ENCODE measurements at regions not wholly inside any gene's neighbourhood (a gene's known extent, or its start where the extent isn't known, plus 50 kb on each side); places are given as distances from the start of the nearest gene placed in this dataset.
"Not testable (repeated sequence)": the region's sequence is repeated elsewhere in the genome, so short reads cannot be mapped to it uniquely, and the experiment has no call there.

DNA sequence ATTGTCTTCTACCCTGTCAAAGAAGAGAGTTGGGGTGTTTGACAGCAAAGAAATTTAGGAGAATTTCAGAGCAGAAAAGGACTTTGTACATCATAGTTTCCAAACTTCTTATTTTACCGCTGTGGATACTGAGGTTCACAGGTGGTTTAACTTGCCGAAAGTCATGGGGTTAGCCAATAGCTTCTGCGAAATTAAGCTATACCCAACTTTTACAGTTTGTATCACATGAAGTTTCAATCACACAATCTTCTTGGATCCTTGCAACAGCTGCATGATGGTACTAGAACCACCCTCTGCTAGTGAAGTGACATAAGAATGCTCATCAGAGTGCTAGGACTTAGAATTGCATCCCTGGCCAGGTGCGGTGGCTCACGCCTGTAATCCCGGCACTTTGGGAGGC, 345.5 kb downstream of the CD83 start:
- CTCF ChIA-PET = interaction anchor here (0.7 kb wide), 1 partner anchor 84 kb away, joined by 4 read pairs; no protein-coding TSS in a partner anchor

DNA sequence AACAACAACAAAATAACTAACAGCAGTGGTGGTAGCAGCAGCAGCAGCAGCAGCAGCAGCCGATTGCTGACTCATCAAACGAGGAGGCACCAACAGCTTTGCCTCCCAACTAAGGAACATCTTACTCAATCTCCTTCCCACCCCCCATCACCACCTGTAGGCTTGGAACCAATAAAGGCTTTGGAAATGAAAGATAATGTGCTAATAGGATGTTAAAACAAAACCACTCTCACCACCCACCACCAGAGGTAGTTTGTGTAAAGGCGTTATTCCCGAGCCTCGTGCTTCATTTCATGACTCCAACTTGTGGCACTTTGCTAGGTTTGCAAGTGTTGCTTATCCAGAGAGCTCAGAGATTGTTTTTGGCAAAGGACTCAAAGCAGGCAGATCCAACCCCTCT, 346.5 kb downstream of the CD83 start:
- ChIA-PET POLR2A (no interaction called here), CTCF (no interaction called here)

More for the DNA sequence above, 345.5 kb downstream of the CD83 start:
- POLR2A ChIA-PET = no interaction called here

DNA sequence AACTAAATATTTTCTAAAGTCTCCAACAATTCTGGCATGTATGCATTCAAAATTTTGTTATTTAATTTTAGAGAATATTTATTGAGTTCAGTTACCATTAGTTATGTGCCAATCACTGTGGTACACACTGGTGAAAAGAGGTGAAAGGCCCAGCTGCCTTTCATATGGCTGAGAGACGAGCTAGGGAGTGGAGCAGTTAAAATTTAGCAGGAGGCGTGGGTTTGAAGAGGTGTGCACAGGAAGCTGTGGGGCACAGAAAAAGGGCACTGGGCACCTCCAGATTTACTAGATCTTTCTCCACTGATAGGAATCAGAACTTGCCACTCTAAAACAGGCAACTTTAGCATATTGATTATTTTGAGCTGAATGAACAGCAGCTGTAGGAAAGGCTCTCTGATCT, 347.1 kb downstream of the CD83 start:
- ChIA-PET POLR2A (no interaction called here), CTCF (no interaction called here)

DNA sequence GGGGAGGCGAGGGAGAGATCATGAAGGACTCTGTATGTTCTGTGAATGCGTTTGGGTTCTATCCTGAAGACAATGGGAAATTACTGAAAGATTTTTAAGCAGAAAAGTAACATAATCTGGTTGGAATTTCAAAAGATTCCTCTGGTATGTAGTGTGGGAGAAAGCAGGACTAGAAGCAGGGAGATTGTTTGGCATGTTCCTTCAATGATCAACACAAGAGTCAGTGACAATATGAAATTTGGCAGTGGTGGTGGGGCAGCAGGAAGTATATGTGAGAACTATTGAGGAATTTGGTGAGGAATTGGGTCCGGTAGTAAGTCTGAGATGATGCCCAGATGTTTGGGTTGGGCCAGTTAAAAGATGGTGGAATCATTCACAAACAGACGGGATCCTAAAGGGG, 348.7 kb downstream of the CD83 start:
- ChIA-PET CTCF (no interaction called here), POLR2A (no interaction called here)

DNA sequence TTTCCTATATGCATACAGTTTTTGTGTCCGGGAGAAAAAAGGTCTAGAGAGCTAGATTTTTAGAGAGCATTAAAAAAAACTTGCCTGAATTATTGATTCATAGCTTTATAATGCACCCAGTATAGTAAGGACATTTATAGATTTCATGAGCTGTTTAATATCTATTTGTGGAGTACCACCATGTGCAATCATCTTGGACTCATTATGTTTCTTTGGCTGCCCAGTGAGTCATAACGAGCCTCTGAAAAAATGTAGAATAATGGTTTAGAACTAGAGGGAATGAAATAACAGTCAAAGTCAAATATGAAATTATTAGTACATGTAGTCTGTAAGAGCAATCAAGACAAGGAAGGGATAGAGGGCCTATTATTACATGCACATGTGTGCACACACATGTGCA, 350.0 kb downstream of the CD83 start:
- POLR2A ChIA-PET = no interaction called here
- CTCF ChIA-PET = no interaction called here

DNA sequence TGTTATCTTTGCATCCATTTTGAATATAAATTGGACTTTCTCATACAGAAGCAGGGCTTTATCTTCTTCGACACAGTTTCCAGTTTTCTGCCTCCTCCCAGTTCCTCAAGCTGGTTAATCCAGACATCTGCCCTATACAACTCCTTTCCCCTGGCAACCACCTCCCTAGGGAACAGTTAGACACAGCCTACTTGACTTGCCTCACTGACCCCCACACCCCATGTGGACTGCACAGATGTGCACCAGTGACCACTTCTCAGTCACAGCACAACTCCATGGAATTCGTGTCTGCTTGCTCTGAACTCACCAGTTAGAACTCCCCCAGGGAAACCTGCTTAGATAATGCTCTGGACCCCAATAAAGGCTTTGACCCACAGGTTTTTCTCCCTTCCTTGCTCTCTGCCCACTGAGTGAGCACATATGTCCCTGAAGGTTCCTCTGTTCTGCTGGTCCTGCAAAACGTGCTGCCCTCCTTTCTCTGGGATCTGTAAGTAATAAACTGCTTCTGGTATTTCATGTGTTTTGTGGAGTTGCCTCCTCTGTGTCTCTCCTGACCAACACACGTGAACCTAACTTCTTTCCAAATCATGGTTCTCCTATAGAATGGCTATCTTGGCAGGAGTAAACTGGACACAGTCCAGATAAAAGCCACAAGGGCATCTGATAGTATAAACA, 351.2 kb downstream of the CD83 start:
- CTCF ChIA-PET = no interaction called here
- POLR2A ChIA-PET = no interaction called here

DNA sequence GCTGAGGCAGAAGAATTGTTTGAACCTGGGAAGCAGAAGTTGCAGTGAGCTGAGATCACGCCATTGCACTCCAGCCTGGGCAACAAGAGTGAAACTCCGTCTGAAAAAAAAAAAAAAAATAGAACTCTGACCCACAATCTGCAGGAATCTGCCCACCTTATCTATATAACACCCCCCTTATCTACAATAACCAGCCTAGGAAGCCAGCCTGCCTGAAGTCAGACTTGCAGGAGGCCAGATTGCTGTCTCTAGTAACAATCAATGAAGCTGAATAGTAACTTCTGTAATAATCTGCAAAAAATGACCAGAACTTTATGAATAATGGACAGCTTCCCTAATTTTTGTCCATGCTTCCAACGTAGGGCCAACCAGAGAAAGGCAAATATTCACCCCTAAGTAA, 352.5 kb downstream of the CD83 start:
- CTCF ChIA-PET = interaction anchor here (0.7 kb wide), 1 partner anchor 1010 kb away, joined by 3 read pairs; no protein-coding TSS in a partner anchor
- POLR2A ChIA-PET = no interaction called here

DNA sequence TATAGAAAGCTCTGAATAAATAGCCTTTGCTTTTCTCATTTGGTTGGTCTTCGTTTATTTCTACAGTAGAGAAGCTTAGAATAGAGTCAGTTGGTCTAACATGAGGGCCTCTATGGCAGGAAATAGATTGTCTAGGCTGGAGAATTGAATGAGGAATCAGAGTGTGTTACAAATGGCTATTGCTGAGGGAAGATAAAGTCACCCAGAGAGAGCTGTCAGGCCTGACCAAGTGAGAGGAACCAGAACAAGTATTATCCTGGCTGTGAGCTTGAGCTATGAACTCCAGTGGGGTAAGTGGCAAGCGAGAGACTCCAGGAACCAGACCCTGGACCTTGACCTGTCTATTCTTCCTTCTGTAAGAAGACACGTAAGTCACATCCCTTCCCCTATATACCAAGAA, 353.1 kb downstream of the CD83 start:
- POLR2A ChIA-PET = no interaction called here

DNA sequence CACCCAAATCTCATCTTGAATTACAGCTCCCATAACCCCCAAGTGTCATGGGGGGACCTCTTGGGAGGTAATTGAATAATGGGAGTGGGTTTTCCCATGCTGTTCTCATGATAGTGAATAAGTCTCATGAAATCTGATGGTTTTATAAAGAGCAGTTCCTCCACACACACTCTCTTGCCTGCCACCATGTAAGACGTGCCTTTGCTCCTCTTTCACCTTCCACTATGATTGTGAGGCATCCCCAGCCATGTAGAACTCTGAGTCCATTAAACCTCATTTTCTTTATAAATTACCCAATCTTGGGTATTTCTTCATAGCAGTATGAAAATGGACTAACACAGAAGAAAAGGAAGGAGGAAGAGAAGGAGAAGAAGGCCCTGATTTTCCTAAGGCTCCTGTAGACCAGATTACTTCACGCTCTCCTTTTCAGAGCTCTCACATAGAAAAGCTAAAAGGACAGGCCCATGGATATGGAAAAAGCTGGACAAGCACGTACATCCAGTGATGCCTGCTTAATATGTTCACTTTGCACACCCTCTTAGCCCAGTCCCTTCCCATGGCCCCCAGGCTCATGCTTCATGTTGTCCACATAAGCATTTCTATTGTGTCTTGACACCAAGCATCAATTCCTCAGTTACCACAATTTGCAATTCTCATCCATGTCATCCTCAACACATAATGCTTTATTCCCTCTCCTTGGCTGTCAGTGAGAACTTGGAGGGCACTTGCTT, 354.8 kb downstream of the CD83 start:
- ChIA-PET CTCF (no interaction called here), POLR2A (no interaction called here)

More for the DNA sequence above, 353.1 kb downstream of the CD83 start:
- CTCF ChIA-PET = interaction anchor here (0.7 kb wide), 1 partner anchor 1011 kb away, joined by 3 read pairs; no protein-coding TSS in a partner anchor

DNA sequence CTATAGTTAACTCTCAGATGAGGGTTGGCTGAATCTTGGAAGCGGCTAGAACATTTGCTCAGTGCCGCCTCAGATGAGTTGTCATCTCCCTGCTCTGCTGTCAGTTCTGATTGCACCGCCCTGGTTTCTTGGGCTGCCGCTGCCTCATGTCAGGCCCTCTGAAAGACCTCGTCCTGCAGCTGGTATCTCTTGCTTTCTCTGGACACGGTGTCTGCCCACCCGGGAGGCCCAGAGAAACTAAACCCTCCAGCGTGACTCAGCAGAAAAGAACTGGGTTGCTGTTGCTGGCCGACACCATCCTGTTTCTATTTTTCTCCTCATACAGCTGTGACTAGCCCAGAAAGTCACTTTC, 355.4 kb downstream of the CD83 start:
- ChIA-PET POLR2A (no interaction called here), CTCF (no interaction called here)

DNA sequence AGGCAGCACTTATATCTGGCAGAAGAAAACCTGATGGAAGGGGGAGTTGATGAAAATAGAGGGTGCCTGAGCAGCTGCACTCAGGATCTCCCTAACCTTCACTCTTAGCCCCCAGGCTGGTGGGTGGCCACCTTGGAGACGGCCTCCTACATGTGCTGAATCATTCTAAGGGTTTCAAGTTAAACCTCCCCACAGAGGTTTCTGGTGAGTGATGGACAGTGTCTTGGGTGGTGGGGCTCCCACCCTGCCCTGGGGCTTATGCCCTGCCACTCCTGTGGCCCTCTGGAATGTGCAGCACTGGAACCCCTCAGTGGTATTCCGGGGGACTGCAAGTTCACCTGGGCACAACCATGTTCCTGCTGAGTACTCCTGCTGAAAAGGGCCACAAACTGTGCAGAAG, 357.2 kb downstream of the CD83 start:
- POLR2A ChIA-PET = no interaction called here
- CTCF ChIA-PET = no interaction called here

DNA sequence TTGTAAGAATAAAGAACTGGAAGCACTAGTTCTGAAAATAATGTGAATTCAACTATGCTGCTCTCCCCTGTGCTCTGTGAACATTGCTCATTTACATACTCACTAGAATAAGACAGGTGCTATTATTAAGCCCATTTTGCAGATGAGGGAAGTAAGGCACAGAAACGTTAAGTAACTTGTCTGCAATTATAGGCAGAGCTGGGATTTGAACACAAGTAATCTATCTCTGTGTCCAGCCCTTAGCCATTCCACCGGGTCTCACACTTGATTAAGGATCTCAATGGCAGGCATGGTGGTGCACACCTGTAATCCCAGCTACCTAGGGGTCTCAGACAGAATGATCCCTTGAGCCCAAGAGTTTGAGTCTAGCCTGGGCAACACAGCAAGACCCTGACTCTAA, 357.7 kb downstream of the CD83 start:
- CTCF ChIA-PET = no interaction called here
- POLR2A ChIA-PET = no interaction called here

DNA sequence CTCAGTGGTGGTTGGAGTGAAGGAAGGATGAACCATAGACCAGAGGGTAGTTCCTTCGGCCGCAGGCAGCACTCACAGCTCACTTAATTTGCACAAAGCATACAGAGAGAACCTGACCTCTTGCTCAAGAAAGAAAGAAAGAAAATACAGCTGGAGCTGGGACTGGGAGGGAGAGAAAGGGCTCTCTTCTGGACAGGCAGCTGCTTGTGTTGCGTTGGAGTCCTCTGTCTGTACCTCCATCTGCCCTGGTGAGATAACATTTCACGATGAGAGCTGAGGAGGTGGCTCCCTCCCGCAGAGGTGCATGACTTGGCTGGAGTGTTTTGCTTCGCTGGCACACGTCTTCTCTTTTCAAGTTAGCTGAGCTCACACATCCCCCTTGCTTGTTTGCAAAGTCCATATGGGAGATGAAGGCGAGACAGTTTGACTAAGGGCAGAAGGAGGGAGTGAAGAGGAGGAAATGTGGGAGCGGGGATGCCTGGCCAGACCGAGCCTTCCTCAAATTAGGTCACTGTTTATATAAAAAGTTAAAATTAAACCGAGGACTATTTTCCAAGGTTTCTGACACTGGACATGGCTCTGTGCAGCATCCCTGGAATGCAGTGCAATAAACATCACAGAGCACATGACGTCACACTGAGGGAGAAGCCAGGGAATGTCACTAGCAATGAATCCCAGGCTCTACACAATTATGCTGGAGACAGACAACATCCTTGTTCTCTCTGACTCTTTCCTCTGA, 359.4 kb downstream of the CD83 start:
- CTCF ChIA-PET = no interaction called here

DNA sequence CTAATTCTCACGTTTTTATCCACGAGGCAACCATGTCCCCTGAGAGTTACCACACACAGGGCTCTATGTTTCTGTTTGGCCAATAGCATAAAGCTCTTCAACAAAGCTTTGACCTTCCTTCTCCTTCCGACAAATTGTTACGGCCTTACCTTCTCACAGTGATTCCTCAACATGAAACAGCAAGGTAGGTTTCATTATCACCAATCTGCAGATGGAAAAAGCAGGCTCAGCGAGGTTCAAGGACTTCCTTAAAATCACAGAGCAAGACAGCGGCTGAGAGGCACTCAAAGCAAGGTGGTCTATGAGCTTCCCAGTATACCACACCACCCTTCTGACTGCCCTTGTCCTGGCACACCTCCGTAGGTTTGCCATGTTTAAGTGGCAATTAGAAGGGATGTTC, 360.0 kb downstream of the CD83 start:
- CTCF ChIA-PET = no interaction called here
- POLR2A ChIA-PET = no interaction called here

More for the DNA sequence above, 359.4 kb downstream of the CD83 start:
- POLR2A ChIA-PET = no interaction called here

DNA sequence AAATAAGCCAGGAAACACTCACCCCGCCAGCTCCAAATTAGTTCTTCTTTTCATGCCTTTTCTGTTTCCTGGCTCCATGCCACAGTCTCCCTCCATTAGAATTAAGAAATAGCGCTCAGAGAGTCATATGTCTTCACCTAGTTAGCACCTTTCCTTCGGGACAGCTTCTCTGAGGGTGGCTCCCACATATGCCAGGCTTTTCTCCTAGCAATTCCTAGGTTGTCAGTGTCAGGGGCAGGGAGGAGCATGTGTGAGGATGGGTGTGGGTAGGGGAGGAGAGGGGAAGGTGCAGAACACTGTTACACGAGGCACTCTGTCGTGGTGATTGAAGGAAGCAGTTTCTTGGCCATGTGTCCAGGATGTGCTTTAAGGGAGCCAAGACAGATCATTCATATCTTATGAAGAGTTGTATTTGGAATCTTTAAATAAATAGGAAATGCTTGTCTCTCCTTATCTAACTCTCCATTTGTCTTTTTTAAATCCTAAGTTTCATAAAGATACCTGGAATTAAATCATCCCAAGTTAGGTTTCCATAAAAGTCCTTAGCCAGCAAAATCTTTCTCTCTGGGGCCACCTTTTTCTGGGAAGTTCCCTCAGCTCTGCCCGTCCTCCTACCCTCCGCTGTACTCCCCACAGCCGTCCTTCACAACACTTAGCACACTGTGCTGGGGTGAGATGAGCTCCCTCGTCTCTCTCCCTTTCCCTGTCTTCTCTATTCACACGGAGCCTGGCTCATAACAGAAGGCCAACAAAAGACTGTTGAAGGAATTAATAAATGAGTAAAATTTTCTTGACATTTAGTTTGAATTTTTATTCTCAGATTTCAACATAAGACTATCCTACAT, 361.0 kb downstream of the CD83 start:
- CTCF ChIA-PET = no interaction called here

DNA sequence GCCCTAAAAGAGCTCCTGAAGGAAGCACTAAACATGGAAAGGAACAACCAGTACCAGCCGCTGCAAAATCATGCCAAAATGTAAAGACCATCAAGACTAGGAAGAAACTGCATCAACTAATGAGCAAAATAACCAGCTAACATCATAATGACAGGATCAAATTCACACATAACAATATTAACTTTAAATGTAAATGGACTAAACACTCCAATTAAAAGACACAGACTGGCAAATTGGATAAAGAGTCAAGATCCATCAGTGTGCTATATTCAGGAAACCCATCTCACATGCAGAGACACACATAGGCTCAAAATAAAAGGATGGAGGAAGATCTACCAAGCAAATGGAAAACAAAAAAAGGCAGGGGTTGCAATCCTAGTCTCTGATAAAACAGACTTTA, 364.4 kb downstream of the CD83 start:
- POLR2A ChIA-PET, CTCF ChIA-PET: not testable (repeated sequence)

More for the DNA sequence above, 361.0 kb downstream of the CD83 start:
- POLR2A ChIA-PET = no interaction called here

DNA sequence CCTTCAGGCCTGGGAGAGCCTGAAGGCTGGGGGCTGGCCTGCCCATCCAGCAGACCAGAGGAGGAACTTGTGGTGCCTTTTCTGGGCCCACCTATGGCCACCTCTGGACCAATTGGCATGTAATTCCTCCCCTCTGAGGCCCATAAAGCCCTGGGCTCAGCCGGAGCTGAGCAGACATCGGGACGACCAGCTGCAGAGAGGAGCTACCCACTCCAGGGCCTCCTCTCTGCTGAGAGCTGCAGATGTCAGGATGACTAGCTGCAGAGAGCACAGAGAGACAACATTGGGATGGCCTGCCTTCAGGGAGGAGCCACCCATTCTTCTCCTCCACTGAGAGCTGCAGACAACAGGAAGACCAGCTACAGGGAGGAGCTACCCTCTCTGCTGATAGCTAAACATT, 370.1 kb downstream of the CD83 start:
- CTCF ChIA-PET = interaction anchor here (1.2 kb wide), 1 partner anchor 9 kb away, joined by 4 read pairs; no protein-coding TSS in a partner anchor
- POLR2A ChIA-PET = no interaction called here

DNA sequence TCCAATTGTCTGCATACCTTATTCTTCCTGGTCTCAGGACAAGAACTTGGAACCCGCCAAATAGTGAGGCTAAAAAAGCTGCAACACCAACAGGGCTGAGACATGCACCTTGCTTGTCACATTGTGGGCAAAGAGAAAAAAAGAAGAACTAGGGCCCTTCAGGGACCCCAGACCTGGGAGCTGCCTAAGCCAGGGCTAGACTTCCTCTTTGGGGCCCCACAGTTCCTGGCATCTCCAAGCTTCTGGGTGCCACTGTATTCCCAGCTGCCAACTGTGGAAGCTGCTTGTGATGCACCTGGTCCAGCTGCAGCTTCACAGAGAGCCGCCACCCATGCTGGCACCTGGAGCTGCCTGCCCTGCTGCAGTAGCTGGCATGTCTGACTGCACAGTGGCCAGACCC, 370.6 kb downstream of the CD83 start:
- ChIA-PET CTCF (interaction anchor here (1.2 kb wide), 1 partner anchor 9 kb away, joined by 4 read pairs; no protein-coding TSS in a partner anchor), POLR2A (no interaction called here)

DNA sequence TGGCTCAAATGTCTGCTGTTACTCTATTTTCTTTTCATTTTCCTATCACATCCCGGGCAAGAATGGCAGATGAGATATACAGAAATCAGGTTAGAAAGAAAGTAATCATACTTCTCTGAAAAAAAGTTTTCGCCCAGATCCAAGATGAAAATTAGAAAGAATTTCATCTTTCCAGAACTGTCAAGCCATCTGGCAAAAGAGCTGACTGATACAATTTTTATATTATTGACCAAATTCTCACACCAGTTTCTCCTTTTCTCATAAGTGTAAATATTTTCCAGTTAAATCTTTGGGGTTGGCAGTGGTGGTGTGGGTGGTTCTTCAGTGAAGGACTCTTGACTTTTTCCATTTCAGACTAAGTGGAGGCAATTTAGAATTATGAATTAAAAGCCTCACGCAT, 371.9 kb downstream of the CD83 start:
- ChIA-PET POLR2A (no interaction called here), CTCF (no interaction called here)

DNA sequence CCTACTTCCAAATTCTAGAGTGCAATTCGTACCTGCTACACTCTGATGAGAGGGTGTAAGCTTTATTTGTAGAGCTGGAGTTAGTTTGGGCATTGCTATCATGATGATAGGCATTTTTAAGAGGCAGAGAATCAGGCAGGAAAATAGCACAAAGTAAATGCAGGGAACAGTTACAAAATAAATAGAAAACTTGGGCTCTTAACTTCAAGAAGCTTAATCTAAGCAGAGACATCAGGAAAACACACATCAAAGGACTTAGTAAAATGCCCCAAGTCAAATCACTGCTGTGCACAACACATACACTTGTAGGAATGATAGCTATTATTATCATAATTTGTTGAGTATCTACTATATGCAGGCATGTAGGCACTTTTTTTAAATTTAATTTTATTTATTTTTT, 381.2 kb downstream of the CD83 start:
- CTCF ChIA-PET = interaction anchor here (0.6 kb wide), 1 partner anchor 1055 kb away, joined by 3 read pairs; no protein-coding TSS in a partner anchor
- POLR2A ChIA-PET = no interaction called here
